K562 (cell line): ENCODE measurements at regions not wholly inside any gene's neighbourhood (a gene's known extent, or its start where the extent isn't known, plus 50 kb on each side); places are given as distances from the start of the nearest gene placed in this dataset.

Source experiments
- BCL6 ChIP-seq: fragments of 250-450 bp; sonication (Bioruptor Pico); IDR thresholded peaks from 2 replicates; pipeline ENCODE4 v1.4.0; 2020
- CBFA2T3 ChIP-seq: fragments of 450-650 bp; IDR thresholded peaks from 2 replicates; pipeline ENCODE4 v1.6.1; 2017
- DPF2 ChIP-seq: fragments of 450-650 bp; IDR thresholded peaks from 2 replicates; pipeline ENCODE4 v1.6.1; 2016
- FOXK2 ChIP-seq, 2 experiments: fragments of 450-650 bp; IDR thresholded peaks in 1 of 2; conservative IDR thresholded peaks in 1 of 2; 2 replicates each; pipeline ENCODE4 v1.6.1; 2016; ENCODE audit warnings: low read depth in 2 of 2, mild to moderate bottlenecking in 1 of 2
- GATA2 ChIP-seq: sonication (generic); formaldehyde crosslinking; IDR thresholded peaks from 2 replicates; pipeline ENCODE4 v1.4.0; 2020; ENCODE audit warnings: mild to moderate bottlenecking, missing genetic modification reagents
- HNRNPLL ChIP-seq: fragments of 200-400 bp; formaldehyde crosslinking; IDR thresholded peaks from 2 replicates; pipeline ENCODE4 v1.6.1; 2017; ENCODE audit warnings: low read length, low read depth, mild to moderate bottlenecking; ENCODE audit not compliant: poor library complexity, severe bottlenecking
- ILK ChIP-seq: fragments of 450-650 bp; IDR thresholded peaks from 2 replicates; pipeline ENCODE4 v1.6.1; 2016; ENCODE audit warnings: missing genetic modification characterization, low read depth, mild to moderate bottlenecking, missing compliant biosample characterization, moderate library complexity, borderline replicate concordance
- JUND ChIP-seq, 2 experiments: IDR thresholded peaks; 2 replicates in 1 of 2; 3 replicates in 1 of 2; pipeline ENCODE4 v1.6.1; 2011; ENCODE audit warnings: borderline replicate concordance in 2 of 2, low read depth in 2 of 2, low read length in 2 of 2, improper control_type of control experiment in 1 of 2, missing biosample characterization in 1 of 2, missing genetic modification characterization in 1 of 2, missing genetic modification reagents in 1 of 2
- MYNN ChIP-seq, 2 experiments: sonication (generic); formaldehyde crosslinking in 1 of 2; IDR thresholded peaks; 2 replicates each; pipeline versions ENCODE4 v1.5.0 to v1.6.1; 2016 to 2020; ENCODE audit warnings: antibody characterized with exemption in 1 of 2, missing genetic modification reagents in 1 of 2
- RBBP5 ChIP-seq: fragments of 200-600 bp; sonication (generic); IDR thresholded peaks from 2 replicates; pipeline ENCODE4 v1.6.1; 2012; ENCODE audit warnings: borderline replicate concordance, mild to moderate bottlenecking, low read length, control low read depth, inconsistent platforms; ENCODE audit not compliant: insufficient read depth, poor library complexity, severe bottlenecking
- SOX6 ChIP-seq: fragments of 450-650 bp; IDR thresholded peaks from 2 replicates; pipeline ENCODE4 v1.6.1; 2014; ENCODE audit warnings: mild to moderate bottlenecking
- SP1 ChIP-seq: sonication (generic); formaldehyde crosslinking; IDR thresholded peaks from 2 replicates; pipeline ENCODE4 v1.8.1; 2022; ENCODE audit warnings: mild to moderate bottlenecking, missing genetic modification reagents
- ZBTB8A ChIP-seq: fragments of 450-650 bp; IDR thresholded peaks from 2 replicates; pipeline ENCODE4 v1.6.1; 2018; ENCODE audit warnings: mild to moderate bottlenecking, moderate library complexity; ENCODE audit not compliant: partially characterized antibody
- ZKSCAN3 ChIP-seq: fragments of 250-450 bp; sonication (Bioruptor Pico); IDR thresholded peaks from 2 replicates; pipeline ENCODE4 v1.4.0; 2020
- ZNF140 ChIP-seq: fragments of 250-450 bp; sonication (Bioruptor Pico); IDR thresholded peaks from 2 replicates; pipeline ENCODE4 v1.8.0; 2021; ENCODE audit warnings: moderate library complexity, mild to moderate bottlenecking, inconsistent platforms
- ZNF354B ChIP-seq: fragments of 250-450 bp; sonication (Bioruptor Pico); IDR thresholded peaks from 2 replicates; pipeline ENCODE4 v1.4.0; 2020
- ZNF785 ChIP-seq: fragments of 250-450 bp; sonication (Bioruptor Pico); IDR thresholded peaks from 2 replicates; pipeline ENCODE4 v1.4.0; 2020; ENCODE audit warnings: mild to moderate bottlenecking
- TF ChIP-seq, protein P1 (sequence below): fragments of 150-350 bp; conservative IDR thresholded peaks from 2 replicates; pipeline ENCODE4 v1.6.1; 2014; ENCODE audit warnings: low read length
- TF ChIP-seq, protein P2 (sequence below), 2 experiments: fragments of 150-350 bp in 1 of 2; IDR thresholded peaks; 2 replicates each; pipeline ENCODE4 v1.6.1; 2012 to 2016; ENCODE audit warnings: low read depth in 2 of 2, low read length in 2 of 2, mild to moderate bottlenecking in 1 of 2, moderate library complexity in 1 of 2
- TF ChIP-seq, protein P3 (sequence below): fragments of 250-450 bp; sonication (Bioruptor Pico); IDR thresholded peaks from 2 replicates; pipeline ENCODE4 v1.4.0; 2020; ENCODE audit warnings: borderline replicate concordance

DNA sequence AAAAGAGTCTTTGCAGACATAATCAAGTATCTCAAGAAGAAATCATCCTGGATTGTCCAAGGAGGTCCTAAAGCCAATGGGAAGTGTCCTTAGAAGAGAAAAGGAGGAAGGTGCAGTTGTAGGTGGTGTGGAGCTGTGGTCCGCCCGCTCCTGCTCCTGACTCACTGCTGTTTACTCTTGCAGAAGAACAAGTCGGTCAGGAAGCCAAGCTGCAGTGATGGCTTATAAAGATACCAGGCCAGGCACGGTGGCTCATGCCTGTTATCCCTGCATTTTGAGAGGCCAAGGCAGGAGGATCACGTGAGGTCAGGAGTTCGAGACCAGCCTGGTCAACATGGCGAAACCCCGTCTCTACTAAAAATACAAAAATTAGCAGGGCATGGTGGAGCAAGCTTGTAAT, 66.4 kb upstream of the ATP6AP2 start (continued):
- TF ChIP-seq RBBP5 (no peak), CBFA2T3 (peak; percentile 24; the same call in 1 of the 2 replicates), ZNF354B (no peak), FOXK2 (conservative IDR thresholded peaks at IDR 0.05 in 1 of 2, IDR thresholded peaks at IDR 0.05 in 1 of 2; ENCODE audit: low read depth in 2 of 2) (peak; percentile 50 to 55; a peak in 3 of 4 replicates), MYNN (IDR thresholded peaks at IDR 0.05) (no peak), MYNN (CRISPR knock-in tag; IDR thresholded peaks at IDR 0.05) (no peak), ZNF140 (CRISPR knock-in tag) (no peak), ZNF785 (CRISPR knock-in tag) (no peak), BCL6 (no peak), JUND (IDR thresholded peaks at IDR 0.05; ENCODE audit: borderline replicate concordance, low read depth, low read length) (no peak), JUND (tag; IDR thresholded peaks at IDR 0.05; ENCODE audit: borderline replicate concordance, low read depth, low read length) (peak; percentile 41; the same call in 1 of the 3 replicates), SOX6 (peak; percentile 38; the same call in 1 of the 2 replicates), ILK (no peak), ZBTB8A (no peak), SP1 (CRISPR knock-in tag) (no peak), DPF2 (peak; percentile 44; the same call in 1 of the 2 replicates), ZKSCAN3 (CRISPR knock-in tag) (no peak), HNRNPLL (no peak), GATA2 (CRISPR knock-in tag) (peak; percentile 66; the same call in 1 of the 2 replicates)
- TF ChIP-seq, protein P1, sequence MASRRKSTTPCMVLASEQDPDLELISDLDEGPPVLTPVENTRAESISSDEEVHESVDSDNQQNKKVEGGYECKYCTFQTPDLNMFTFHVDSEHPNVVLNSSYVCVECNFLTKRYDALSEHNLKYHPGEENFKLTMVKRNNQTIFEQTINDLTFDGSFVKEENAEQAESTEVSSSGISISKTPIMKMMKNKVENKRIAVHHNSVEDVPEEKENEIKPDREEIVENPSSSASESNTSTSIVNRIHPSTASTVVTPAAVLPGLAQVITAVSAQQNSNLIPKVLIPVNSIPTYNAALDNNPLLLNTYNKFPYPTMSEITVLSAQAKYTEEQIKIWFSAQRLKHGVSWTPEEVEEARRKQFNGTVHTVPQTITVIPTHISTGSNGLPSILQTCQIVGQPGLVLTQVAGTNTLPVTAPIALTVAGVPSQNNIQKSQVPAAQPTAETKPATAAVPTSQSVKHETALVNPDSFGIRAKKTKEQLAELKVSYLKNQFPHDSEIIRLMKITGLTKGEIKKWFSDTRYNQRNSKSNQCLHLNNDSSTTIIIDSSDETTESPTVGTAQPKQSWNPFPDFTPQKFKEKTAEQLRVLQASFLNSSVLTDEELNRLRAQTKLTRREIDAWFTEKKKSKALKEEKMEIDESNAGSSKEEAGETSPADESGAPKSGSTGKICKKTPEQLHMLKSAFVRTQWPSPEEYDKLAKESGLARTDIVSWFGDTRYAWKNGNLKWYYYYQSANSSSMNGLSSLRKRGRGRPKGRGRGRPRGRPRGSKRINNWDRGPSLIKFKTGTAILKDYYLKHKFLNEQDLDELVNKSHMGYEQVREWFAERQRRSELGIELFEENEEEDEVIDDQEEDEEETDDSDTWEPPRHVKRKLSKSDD, result no peak
- TF ChIP-seq, protein P2, sequence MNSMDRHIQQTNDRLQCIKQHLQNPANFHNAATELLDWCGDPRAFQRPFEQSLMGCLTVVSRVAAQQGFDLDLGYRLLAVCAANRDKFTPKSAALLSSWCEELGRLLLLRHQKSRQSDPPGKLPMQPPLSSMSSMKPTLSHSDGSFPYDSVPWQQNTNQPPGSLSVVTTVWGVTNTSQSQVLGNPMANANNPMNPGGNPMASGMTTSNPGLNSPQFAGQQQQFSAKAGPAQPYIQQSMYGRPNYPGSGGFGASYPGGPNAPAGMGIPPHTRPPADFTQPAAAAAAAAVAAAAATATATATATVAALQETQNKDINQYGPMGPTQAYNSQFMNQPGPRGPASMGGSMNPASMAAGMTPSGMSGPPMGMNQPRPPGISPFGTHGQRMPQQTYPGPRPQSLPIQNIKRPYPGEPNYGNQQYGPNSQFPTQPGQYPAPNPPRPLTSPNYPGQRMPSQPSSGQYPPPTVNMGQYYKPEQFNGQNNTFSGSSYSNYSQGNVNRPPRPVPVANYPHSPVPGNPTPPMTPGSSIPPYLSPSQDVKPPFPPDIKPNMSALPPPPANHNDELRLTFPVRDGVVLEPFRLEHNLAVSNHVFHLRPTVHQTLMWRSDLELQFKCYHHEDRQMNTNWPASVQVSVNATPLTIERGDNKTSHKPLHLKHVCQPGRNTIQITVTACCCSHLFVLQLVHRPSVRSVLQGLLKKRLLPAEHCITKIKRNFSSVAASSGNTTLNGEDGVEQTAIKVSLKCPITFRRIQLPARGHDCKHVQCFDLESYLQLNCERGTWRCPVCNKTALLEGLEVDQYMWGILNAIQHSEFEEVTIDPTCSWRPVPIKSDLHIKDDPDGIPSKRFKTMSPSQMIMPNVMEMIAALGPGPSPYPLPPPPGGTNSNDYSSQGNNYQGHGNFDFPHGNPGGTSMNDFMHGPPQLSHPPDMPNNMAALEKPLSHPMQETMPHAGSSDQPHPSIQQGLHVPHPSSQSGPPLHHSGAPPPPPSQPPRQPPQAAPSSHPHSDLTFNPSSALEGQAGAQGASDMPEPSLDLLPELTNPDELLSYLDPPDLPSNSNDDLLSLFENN (IDR thresholded peaks at IDR 0.05; ENCODE audit: low read depth in 2 of 2, low read length in 2 of 2), result no peak
- TF ChIP-seq, protein P3, sequence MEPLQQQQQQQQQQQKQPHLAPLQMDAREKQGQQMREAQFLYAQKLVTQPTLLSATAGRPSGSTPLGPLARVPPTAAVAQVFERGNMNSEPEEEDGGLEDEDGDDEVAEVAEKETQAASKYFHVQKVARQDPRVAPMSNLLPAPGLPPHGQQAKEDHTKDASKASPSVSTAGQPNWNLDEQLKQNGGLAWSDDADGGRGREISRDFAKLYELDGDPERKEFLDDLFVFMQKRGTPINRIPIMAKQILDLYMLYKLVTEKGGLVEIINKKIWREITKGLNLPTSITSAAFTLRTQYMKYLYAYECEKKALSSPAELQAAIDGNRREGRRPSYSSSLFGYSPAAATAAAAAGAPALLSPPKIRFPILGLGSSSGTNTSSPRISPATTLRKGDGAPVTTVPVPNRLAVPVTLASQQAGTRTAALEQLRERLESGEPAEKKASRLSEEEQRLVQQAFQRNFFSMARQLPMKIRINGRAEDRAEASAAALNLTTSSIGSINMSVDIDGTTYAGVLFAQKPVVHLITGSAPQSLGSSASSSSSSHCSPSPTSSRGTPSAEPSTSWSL (CRISPR knock-in tag), result no peak
